ENCODE measurements at regions not wholly inside any gene's neighbourhood (a gene's known extent, or its start where the extent isn't known, plus 50 kb on each side); places are given as distances from the start of the nearest gene placed in this dataset.
A peak's percentile ranks its signal among the peaks of the same experiment; 100 is the strongest.

GRCh38 chr6:132122176-132122575 is 171.0 kb upstream of the CCN2 start:
- Histone ChIP-seq H2BK20ac (ENCODE audit: low read length) (no peak overlapping the region), H3K18ac (ENCODE audit: extremely low read depth, low read length) (no peak overlapping the region), H3K14ac (ENCODE audit: insufficient read length) (no peak overlapping the region), H2AK5ac (ENCODE audit: low read depth, low read length) (no peak overlapping the region), H3K4me2 (ENCODE audit: insufficient read depth in 1 of 2, low read depth in 2 of 2, low read length in 2 of 2) (no peak overlapping the region), H2BK12ac (ENCODE audit: low read depth, low read length) (no peak overlapping the region), H3K9ac (replicated peaks in 1 of 4; ENCODE audit: extremely low read depth in 1 of 4, low read depth in 3 of 4, low read length in 3 of 4) (no peak overlapping the region), H3K4ac (replicated peaks; ENCODE audit: insufficient read length, low read depth, low read length) (no peak overlapping the region), H4K91ac (replicated peaks; ENCODE audit: insufficient read length, low read length) (no peak overlapping the region), H3K79me1 (ENCODE audit: low read depth, low read length) (no peaks in the 10 kb centered on the region), H2AFZ (ENCODE audit: low read length) (0 out of 2 replicates have a peak overlapping the region, but pooled peaks have one; percentile 72), H3K27ac (ENCODE audit: low read depth, low read length) (no peak overlapping the region), H4K20me1 (replicated peaks in 1 of 2; ENCODE audit: control insufficient read depth in 1 of 2, insufficient read depth in 2 of 2, low read length in 2 of 2) (no peaks in the 10 kb centered on the region), H4K8ac (ENCODE audit: extremely low read depth, insufficient read depth, low read length) (no peak overlapping the region), H2BK5ac (ENCODE audit: low read depth, low read length) (no peak overlapping the region), H3K27me3 (replicated peaks in 1 of 4; ENCODE audit: control insufficient read depth in 3 of 4, extremely low read depth in 1 of 4, insufficient read depth in 3 of 4, low read length in 3 of 4) (no peaks in the 10 kb centered on the region; a peak in 1 of 7 replicates), H4K5ac (ENCODE audit: insufficient read length, low read depth, low read length) (no peak overlapping the region), H3K36me3 (ENCODE audit: control insufficient read depth in 2 of 4, insufficient read depth in 4 of 4, low read length in 3 of 4) (no peaks in the 10 kb centered on the region), H2BK120ac (replicated peaks; ENCODE audit: low read depth, low read length) (no peak overlapping the region), H3K9me3 (ENCODE audit: insufficient read depth in 2 of 2, low read depth in 1 of 2, low read length in 1 of 2) (no peaks in the 10 kb centered on the region), H2BK15ac (ENCODE audit: low read length) (no peak overlapping the region), H3K56ac (replicated peaks; ENCODE audit: insufficient read length, low read depth, low read length) (no peak overlapping the region), H3K23ac (ENCODE audit: insufficient read length) (no peak overlapping the region), H3K4me1 (replicated peaks in 1 of 4; ENCODE audit: control insufficient read depth in 3 of 4, insufficient read depth in 4 of 4, low read length in 3 of 4) (no peaks in the 10 kb centered on the region), H3K23me2 (ENCODE audit: low read depth, low read length) (no peaks in the 10 kb centered on the region), H3K79me2 (ENCODE audit: control insufficient read depth in 1 of 2, insufficient read depth in 2 of 2, low read length in 2 of 2) (no peaks in the 10 kb centered on the region), H3K4me3 (ENCODE audit: extremely low read depth in 1 of 4, insufficient read depth in 2 of 4, low read depth in 3 of 4, low read length in 4 of 4) (no peak overlapping the region)
- CTCF ChIA-PET (ENCODE audit: partially characterized antibody), result interaction anchor here (1.0 to 1.9 kb wide), 3 partner anchors 194 to 427 kb away, joined by 3 to 7 read pairs (median 6); no protein-coding TSS in a partner anchor
- TF ChIP-seq ATF2 (IDR thresholded peaks at IDR 0.05; ENCODE audit: low read length) (no peak), SIX5 (IDR thresholded peaks at IDR 0.05; ENCODE audit: low read depth, low read length) (no peak)
- FAIRE-seq (peak; percentile 39), DNase-seq (ENCODE audit: low read depth in 1 of 2, low spot score in 2 of 2) (no peak)
- POLR2A ChIA-PET (ENCODE audit: partially characterized antibody), result interaction anchor here (0.5 to 1.3 kb wide), 2 partner anchors 133 to 172 kb away, joined by 3 to 4 read pairs; no protein-coding TSS in a partner anchor

Data from H1 (cell line).